Activated CD4-positive, alpha-beta memory T cell treated with anti-CD3 and anti-CD28 coated beads, Interleukin-2, amount 10 ng/mL, durations not matched to agents 7 days and 5 days (primary cell): ENCODE measurements at regions not wholly inside any gene's neighbourhood (a gene's known extent, or its start where the extent isn't known, plus 50 kb on each side); places are given as distances from the start of the nearest gene placed in this dataset.

Experiments
- CTCF ChIA-PET: fragments of 350-600 bp; sonication (Branson Sonifier 250); formaldehyde crosslinking; loops from one replicate; lab custom pipeline; 2021; ENCODE audit warnings: antibody characterized with exemption, inconsistent platforms; lab: Charles Lee
- POLR2A ChIA-PET: fragments of 350-600 bp; sonication (Branson Sonifier 250); formaldehyde crosslinking; loops from one replicate; lab custom pipeline; 2021; ENCODE audit warnings: antibody characterized with exemption; lab: Charles Lee
- DNase-seq: peaks from one replicate; pipeline ENCODE4 v3.0.0-alpha.2; 2020
- H3K27ac Mint-ChIP-seq: one replicate; pipeline ENCODE4 v1.8.0; 2021; ENCODE audit warnings: mild to moderate bottlenecking, mixed read lengths
- H3K27me3 Mint-ChIP-seq: one replicate; pipeline ENCODE4 v1.8.0; 2021; ENCODE audit warnings: mixed read lengths
- H3K36me3 Mint-ChIP-seq: one replicate; pipeline ENCODE4 v1.8.0; 2021; ENCODE audit warnings: low read depth, mixed read lengths
- H3K4me1 Mint-ChIP-seq: one replicate; pipeline ENCODE4 v1.8.0; 2021; ENCODE audit warnings: mixed read lengths
- H3K4me3 Mint-ChIP-seq: one replicate; pipeline ENCODE4 v1.8.0; 2021; ENCODE audit warnings: mild to moderate bottlenecking, mixed read lengths
- H3K9me3 Mint-ChIP-seq: one replicate; pipeline ENCODE4 v1.8.0; 2021; ENCODE audit warnings: mixed read lengths

DNA sequence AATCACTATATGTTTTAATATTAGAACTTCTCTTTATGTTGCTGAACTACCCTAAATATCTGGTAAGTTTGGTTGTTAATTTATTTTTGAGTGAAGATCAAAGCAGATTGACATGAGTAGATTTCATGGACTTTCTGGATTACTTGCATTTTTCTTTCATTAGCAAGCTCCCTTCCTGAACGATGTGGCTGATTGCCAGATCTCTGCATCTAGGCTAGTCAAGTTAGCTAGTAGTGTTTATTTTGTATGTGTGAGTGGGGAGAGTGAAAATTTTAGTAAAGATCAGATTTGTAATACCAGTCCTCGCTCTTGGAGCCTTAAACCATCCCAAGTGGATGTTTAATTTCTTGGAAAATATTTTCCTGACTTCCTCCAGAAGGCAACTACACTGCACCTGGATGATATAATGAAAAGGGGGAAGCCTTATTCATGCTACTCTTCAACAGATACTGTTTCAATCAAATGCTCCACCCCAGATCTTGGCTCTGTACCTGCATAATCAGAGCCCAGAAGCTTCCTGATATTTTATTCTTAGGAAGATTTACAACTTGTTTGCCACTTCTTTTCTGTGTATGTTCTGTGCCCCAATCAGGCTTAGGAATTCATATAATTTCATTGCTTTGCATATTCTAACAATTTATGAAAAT, 143.2 kb upstream of the GRIA4 start:
- no peaks in the 10 kb centered on the region for H3K27me3 Mint-ChIP-seq
- no peaks in the 10 kb centered on the region for H3K36me3 Mint-ChIP-seq
- no peaks in the 10 kb centered on the region for H3K4me1 Mint-ChIP-seq
- no peaks in the 10 kb centered on the region for H3K9me3 Mint-ChIP-seq
- DNase-seq, result no peak
- CTCF ChIA-PET, result no interaction called here
- no peak overlapping the region for H3K4me3 Mint-ChIP-seq
- H3K27ac Mint-ChIP-seq, result no peak overlapping the region
- POLR2A ChIA-PET, result no interaction called here

DNA sequence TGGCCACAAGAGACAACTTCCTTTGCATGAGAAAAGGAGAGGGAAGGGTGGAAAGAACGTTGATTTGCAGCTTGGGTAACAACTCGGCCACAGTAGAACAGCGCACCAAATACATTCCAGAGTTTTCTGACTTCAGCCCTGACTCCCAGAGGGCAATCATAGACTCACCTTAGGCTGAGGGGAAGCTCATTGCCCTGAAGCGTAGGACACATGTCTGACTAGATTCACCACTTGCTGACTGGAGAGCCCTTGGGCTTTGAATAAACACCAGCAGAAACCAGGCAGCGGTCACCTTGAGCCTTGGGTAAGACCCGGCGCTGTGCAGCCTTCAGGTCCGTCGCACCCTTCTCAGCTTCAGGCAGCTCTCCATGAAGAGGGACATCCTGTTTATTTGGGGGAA, 151.8 kb upstream of the GRIA4 start:
- no peaks in the 10 kb centered on the region for H3K4me1 Mint-ChIP-seq
- CTCF ChIA-PET, result no interaction called here
- no peaks in the 10 kb centered on the region for H3K27me3 Mint-ChIP-seq
- no peak overlapping the region for H3K27ac Mint-ChIP-seq
- no peak overlapping the region for H3K4me3 Mint-ChIP-seq
- DNase-seq, result no peak
- POLR2A ChIA-PET, result no interaction called here
- H3K9me3 Mint-ChIP-seq, result no peaks in the 10 kb centered on the region
- no peaks in the 10 kb centered on the region for H3K36me3 Mint-ChIP-seq

DNA sequence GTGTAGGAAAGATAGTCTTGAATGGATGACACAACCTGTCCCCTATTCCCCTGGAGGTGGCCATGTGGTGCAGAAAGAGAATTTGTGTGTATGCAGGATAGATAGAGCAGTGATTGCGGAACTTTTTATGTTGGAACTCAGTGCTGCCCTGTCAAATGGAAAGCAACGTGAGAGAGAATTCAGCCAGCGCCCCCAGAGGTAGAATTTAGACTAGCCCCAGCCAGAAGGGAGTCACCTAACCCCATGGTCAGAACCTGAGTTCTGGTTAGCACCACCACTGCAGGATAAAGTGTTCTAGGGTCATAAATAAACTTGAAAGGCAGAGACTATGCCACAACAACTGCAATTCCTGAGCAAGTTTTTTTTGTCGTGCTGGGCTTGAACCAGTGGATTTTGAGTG, 152.9 kb upstream of the GRIA4 start:
- H3K27ac Mint-ChIP-seq, result no peak overlapping the region
- POLR2A ChIA-PET, result no interaction called here

DNA sequence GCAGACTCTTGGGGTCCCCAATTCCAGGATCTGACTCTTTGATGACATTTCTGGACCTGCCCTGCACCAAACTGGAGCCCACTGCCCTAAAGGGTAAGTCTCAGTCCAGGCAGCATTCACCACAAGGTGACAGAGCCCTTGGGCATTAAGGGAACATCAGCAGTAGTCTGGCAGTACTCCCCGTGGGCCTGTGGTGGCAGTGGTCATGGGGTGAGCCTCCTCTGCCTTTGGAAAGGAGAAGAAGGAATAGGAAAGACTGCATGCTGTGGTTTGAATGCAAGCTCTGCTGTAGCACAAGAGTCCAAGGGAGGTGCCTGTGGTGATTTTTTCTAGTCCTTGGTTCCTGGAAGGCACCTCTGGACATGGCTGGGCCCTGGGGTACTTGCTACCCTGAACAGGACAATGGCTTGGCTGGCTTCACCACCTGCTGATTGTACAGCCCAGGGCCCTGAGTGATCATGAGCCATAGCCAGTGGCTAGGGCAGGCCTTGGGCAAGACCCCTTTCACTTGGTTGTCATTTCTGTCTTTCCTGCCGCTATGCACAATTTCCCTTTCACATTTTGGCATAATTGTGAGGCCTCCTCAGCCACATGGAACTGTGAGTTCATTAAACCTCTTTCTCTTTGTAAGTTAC, 160.7 kb upstream of the GRIA4 start:
- Mint-ChIP-seq H3K27ac (no peak overlapping the region), H3K9me3 (peaks cover 2% of the 10 kb centered on the region), H3K27me3 (no peaks in the 10 kb centered on the region), H3K4me1 (no peaks in the 10 kb centered on the region), H3K36me3 (no peaks in the 10 kb centered on the region), H3K4me3 (no peak overlapping the region)
- ChIA-PET POLR2A (no interaction called here), CTCF (no interaction called here)
- DNase-seq, result no peak

More for the DNA sequence above, 152.9 kb upstream of the GRIA4 start:
- Mint-ChIP-seq H3K4me1 (no peaks in the 10 kb centered on the region), H3K9me3 (no peaks in the 10 kb centered on the region), H3K27me3 (no peaks in the 10 kb centered on the region), H3K36me3 (no peaks in the 10 kb centered on the region), H3K4me3 (no peak overlapping the region)
- CTCF ChIA-PET, result no interaction called here
- DNase-seq, result no peak

DNA sequence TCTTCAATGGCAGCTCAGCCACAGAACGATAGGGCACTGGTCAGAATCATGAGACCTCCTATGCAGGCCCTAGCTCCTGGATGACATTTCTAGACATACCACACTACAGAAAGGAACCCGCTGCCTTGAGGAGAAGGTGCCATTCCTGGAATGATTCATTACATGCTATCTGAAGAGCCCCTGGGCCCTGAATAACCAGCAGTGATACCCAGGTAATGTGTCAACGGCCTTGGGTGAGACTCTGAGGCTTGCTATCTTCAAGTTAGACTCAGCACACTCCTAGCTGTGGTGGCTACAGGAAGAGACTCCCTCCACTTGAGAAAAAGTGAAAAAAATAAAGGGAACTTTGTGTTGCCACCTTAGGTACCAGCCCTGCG, 161.2 kb upstream of the GRIA4 start:
- DNase-seq, result no peak
- Mint-ChIP-seq H3K36me3 (no peaks in the 10 kb centered on the region), H3K4me3 (no peak overlapping the region), H3K27ac (no peak overlapping the region), H3K4me1 (no peaks in the 10 kb centered on the region), H3K9me3 (peaks cover 2% of the 10 kb centered on the region), H3K27me3 (no peaks in the 10 kb centered on the region)
- ChIA-PET POLR2A (no interaction called here), CTCF (no interaction called here)

DNA sequence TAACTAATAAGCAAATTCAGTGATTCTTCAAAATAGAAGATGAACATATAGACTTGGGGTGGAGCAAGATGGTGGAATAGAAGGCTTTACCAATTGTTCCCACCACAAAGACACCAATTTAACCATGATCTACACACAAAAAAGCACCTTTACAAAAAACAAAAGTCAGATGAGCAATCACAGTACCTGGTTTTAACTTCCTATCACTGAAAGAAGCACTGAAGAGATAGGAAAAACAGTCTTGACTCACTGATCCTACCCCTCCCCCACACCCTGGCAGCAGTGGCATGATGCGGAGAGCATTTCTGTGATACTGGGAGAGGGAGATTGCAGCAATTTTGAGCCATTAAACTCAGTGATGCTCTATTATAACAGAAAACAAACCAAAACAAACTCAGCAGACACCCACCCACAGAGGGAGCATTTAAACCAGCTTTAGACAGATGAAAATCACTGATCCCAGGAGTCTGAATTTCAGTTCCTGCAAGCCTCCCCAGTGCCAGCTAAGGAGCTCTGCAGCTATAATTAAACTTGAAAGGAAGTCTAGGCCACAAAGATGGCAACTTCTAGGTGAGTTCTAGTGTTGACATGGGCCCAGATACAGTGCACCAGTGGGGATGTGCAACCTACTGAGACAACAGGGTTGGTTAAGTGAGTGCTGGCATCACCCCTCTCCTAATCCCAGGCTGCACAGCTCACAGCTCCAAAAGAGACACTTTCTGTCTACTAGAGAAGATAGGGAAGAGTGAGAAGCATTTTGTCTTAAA, 161.8 kb upstream of the GRIA4 start:
- no peak for DNase-seq
- no peak overlapping the region for H3K4me3 Mint-ChIP-seq
- H3K36me3 Mint-ChIP-seq, result no peaks in the 10 kb centered on the region
- no peak overlapping the region for H3K27ac Mint-ChIP-seq
- POLR2A ChIA-PET, result no interaction called here
- H3K27me3 Mint-ChIP-seq, result no peaks in the 10 kb centered on the region
- CTCF ChIA-PET, result no interaction called here
- H3K4me1 Mint-ChIP-seq, result no peaks in the 10 kb centered on the region
- H3K9me3 Mint-ChIP-seq, result peaks cover 2% of the 10 kb centered on the region

DNA sequence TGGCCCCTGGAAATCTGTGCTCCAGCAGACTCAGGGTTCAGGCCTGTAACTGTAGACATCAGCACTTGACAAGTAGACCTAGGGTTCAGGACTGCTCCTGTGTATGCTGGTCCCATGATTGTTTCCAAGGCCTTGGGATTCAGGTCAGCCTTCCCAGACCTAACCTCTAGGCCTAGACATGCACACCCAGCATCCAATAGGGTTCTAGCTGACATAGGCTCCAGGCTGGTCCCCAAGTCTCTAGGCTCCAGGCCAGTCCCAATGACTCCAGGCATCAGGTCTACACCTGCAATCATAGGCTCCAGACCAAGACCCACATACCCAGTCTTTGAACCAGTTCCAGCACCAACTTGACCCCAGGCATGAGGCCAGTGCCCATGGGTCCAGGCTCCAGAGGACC, 166.2 kb upstream of the GRIA4 start:
- POLR2A ChIA-PET, result no interaction called here
- DNase-seq, result no peak
- H3K36me3 Mint-ChIP-seq, result no peaks in the 10 kb centered on the region

DNA sequence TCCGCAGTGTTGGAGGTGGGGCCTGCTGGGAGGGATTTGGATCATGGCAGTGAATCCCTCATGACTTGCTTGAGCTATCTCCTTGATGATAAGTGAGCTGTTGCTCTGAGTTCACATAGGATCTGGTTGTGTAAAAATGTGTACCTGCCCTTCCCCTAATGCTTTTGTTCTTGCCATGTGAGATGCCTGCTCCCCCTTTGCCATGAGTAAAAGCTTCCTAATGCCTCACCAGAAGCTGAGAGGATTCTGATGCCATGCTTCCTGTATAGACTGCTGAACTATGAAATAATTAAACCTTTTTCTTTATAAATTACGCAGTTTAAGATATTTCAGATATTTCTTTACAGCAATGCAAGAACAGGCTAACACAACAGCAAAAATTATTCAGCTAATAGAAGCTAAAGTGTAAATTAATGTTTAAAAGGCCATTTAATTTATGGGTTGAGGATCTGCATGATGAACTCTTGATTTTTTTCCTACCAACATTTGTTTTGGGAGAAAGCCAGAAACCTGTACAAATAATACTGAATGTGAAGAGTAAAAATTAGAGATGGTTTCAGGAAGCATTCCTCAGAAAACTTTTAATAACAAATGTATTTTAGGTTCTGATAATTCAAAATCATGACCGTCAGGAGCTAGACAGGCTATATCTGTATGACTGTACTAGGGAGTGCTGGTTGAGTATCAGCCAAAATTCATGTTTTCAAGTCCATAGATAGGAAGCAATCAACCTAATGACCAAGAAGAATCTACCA, 177.5 kb upstream of the GRIA4 start:
- no peaks in the 10 kb centered on the region for H3K36me3 Mint-ChIP-seq
- DNase-seq, result no peak
- H3K4me3 Mint-ChIP-seq, result no peak overlapping the region
- H3K27me3 Mint-ChIP-seq, result no peaks in the 10 kb centered on the region
- ChIA-PET POLR2A (no interaction called here), CTCF (no interaction called here)
- no peaks in the 10 kb centered on the region for H3K4me1 Mint-ChIP-seq
- no peaks in the 10 kb centered on the region for H3K9me3 Mint-ChIP-seq
- no peak overlapping the region for H3K27ac Mint-ChIP-seq

More for the DNA sequence above, 166.2 kb upstream of the GRIA4 start:
- Mint-ChIP-seq H3K27ac (no peak overlapping the region), H3K9me3 (peaks cover 2% of the 10 kb centered on the region), H3K27me3 (no peaks in the 10 kb centered on the region), H3K4me1 (no peaks in the 10 kb centered on the region), H3K4me3 (no peak overlapping the region)
- CTCF ChIA-PET, result no interaction called here

DNA sequence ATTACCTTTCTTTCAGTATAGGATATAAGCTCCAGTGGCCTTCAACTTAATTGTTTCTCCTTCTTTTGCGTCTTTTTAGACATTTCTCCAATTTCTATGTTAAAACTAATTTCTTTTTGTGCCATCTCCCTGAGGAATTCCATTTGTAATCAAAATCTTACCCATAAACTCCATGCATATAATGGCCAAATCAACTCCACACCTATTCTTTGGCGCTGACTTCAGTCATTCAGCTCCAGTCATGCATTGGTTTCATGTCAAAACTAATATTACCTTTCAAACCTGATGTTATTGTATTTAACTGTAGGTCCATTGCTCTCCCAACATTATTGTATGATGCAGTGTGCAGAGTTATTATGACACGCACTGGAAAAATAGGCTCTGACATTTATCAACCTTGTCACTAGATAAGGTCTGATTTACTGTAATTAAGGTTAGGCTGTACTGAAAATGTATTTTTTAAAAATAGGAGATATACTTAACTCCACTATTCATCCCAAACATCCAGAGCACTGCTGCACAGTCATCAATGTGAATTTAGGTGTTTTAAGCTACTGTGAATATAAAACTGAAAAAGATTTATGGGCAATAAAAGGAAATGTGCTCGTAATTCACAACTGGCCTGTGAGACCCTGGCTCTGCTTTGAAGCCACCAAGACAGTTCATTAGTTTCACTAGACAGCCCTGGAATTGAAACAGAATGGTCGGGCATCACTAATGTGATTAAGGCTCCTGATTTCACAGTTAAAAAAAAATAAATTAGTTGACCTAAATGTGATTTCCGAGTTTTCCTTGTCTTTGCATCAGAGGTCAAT, 180.6 kb upstream of the GRIA4 start:
- no peaks in the 10 kb centered on the region for H3K9me3 Mint-ChIP-seq
- ChIA-PET CTCF (no interaction called here), POLR2A (no interaction called here)
- H3K27ac Mint-ChIP-seq, result no peak overlapping the region
- H3K4me1 Mint-ChIP-seq, result no peaks in the 10 kb centered on the region
- H3K4me3 Mint-ChIP-seq, result no peak overlapping the region
- H3K27me3 Mint-ChIP-seq, result no peaks in the 10 kb centered on the region
- no peaks in the 10 kb centered on the region for H3K36me3 Mint-ChIP-seq
- no peak for DNase-seq

DNA sequence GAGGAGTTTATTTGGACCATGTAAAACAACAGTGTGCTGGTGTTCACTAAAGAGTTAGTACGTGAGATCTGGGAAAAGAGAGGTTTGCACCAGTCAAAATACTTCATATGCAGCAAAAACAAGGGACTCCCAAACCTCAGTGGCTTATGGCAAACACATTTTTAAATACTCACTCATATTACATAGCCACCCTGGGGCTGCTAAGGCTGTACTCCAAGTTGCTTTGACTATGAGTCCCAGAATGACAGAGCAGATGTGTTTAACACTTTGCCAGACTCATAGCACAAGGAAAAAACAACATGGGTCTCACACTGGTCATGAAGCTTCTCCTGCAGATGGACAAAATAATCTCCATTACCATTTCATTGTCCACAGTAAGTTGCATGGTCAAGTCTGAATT, 202.8 kb upstream of the GRIA4 start:
- H3K4me3 Mint-ChIP-seq, result no peak overlapping the region
- CTCF ChIA-PET, result no interaction called here
- peaks cover 3% of the 10 kb centered on the region for H3K27me3 Mint-ChIP-seq
- no peaks in the 10 kb centered on the region for H3K9me3 Mint-ChIP-seq
- no peak for DNase-seq
- no peaks in the 10 kb centered on the region for H3K4me1 Mint-ChIP-seq
- H3K36me3 Mint-ChIP-seq, result no peaks in the 10 kb centered on the region
- POLR2A ChIA-PET, result no interaction called here
- no peak overlapping the region for H3K27ac Mint-ChIP-seq

DNA sequence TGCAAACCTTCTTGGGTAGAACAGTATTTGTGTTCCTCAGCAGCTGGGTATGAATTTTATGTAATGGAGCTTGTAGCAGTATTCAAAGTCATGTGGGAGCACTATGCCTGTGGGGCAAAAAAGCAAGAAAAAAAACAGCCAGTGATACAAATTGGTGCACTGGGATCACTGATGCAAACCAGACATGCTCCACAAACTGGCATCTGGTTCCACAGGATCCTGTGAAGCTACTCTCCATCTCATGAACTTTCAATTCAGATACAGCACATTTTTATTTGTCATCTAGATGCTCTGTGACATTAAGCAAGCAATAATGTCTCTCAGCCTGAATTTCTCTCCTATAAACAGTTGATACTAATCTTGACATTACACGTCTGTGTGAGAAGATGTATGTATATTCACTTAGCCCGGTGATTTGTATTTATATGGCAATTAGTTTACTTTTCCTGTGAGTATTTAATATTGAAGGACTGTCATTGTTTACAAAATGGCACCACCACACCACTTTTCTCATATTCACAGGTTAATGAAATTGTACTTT, 208.5 kb upstream of the GRIA4 start:
- ChIA-PET POLR2A (no interaction called here), CTCF (no interaction called here)
- H3K4me3 Mint-ChIP-seq, result no peak overlapping the region
- H3K9me3 Mint-ChIP-seq, result no peaks in the 10 kb centered on the region
- H3K27ac Mint-ChIP-seq, result no peak overlapping the region
- DNase-seq, result no peak
- H3K36me3 Mint-ChIP-seq, result no peaks in the 10 kb centered on the region
- peaks cover 7% of the 10 kb centered on the region for H3K27me3 Mint-ChIP-seq
- no peaks in the 10 kb centered on the region for H3K4me1 Mint-ChIP-seq

DNA sequence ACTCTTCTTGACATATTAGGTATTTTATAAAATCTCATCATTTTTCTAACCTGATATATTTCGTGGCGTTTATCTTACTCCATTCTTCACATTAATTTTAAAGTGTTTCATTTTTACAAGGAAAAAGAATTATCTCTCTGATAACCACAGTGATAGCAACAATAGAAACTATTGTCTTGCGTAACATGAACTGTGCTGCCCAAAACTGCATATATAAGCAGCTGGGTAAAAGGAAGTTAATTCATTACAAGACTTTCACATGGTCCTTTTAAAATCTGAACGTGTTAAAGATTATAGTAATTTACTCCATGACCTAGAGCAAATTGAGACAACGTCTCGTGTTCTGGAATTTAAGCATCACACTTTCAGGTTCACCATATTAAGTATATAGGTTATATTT, 210.4 kb upstream of the GRIA4 start:
- Mint-ChIP-seq H3K27ac (no peak overlapping the region), H3K36me3 (no peaks in the 10 kb centered on the region), H3K9me3 (no peaks in the 10 kb centered on the region), H3K4me1 (no peaks in the 10 kb centered on the region), H3K4me3 (no peak overlapping the region), H3K27me3 (peaks cover 7% of the 10 kb centered on the region)
- ChIA-PET CTCF (interaction anchor here (0.7 kb wide), 1 partner anchor 29 kb away, joined by 3 read pairs; no protein-coding TSS in a partner anchor), POLR2A (no interaction called here)
- DNase-seq, result no peak
